ENCODE measurements at regions not wholly inside any gene's neighbourhood (a gene's known extent, or its start where the extent isn't known, plus 50 kb on each side); places are given as distances from the start of the nearest gene placed in this dataset.

GRCh38 chr2:188181067-188181838, 110.4 kb upstream of the GULP1 start:
- no peaks in the 10 kb centered on the region for H3K36me3 ChIP-seq

GRCh38 chr2:188181884-188182283, 109.8 kb upstream of the GULP1 start:
- no peak for DNase-seq
- no peak for TF ChIP-seq CTCF (IDR thresholded peaks at IDR 0.05)
- no peak for ATAC-seq
- no peaks in the 10 kb centered on the region for H3K4me1 ChIP-seq
- H3K9me3 ChIP-seq, result no peaks in the 10 kb centered on the region
- H3K36me3 ChIP-seq, result no peaks in the 10 kb centered on the region
- intact Hi-C loops (cut with DNase I), result no loop called here
- H3K27me3 ChIP-seq, result no peaks in the 10 kb centered on the region
- H3K27ac ChIP-seq, result no peak overlapping the region
- H3K4me3 ChIP-seq, result no peak overlapping the region

More at GRCh38 chr2:188181067-188181838, 110.4 kb upstream of the GULP1 start:
- Histone ChIP-seq H3K4me1 (no peaks in the 10 kb centered on the region), H3K27me3 (no peaks in the 10 kb centered on the region), H3K27ac (no peak overlapping the region), H3K9me3 (no peaks in the 10 kb centered on the region), H3K4me3 (no peak overlapping the region)
- ATAC-seq (no peak), DNase-seq (no peak)
- intact Hi-C loops (cut with DNase I), result no loop called here
- TF ChIP-seq CTCF (IDR thresholded peaks at IDR 0.05), result no peak

- H3K9me3 ChIP-seq, result no peaks in the 10 kb centered on the region
- ATAC-seq, result no peak
- intact Hi-C loops (cut with DNase I), result no loop called here
- no peaks in the 10 kb centered on the region for H3K27me3 ChIP-seq
- H3K4me3 ChIP-seq, result no peak overlapping the region
- H3K4me1 ChIP-seq, result no peaks in the 10 kb centered on the region
- H3K36me3 ChIP-seq, result no peaks in the 10 kb centered on the region
- no peak overlapping the region for H3K27ac ChIP-seq
- no peak for TF ChIP-seq CTCF (IDR thresholded peaks at IDR 0.05)
- no peak for DNase-seq
Measured at GRCh38 chr2:188187726-188188125, 103.9 kb upstream of the GULP1 start.

GRCh38 chr2:188189356-188189755, 102.3 kb upstream of the GULP1 start:
- no peaks in the 10 kb centered on the region for H3K4me1 ChIP-seq
- DNase-seq, result no peak
- H3K9me3 ChIP-seq, result no peaks in the 10 kb centered on the region
- no peak for TF ChIP-seq CTCF (IDR thresholded peaks at IDR 0.05)
- intact Hi-C loops (cut with DNase I), result no loop called here
- no peak for ATAC-seq
- no peaks in the 10 kb centered on the region for H3K27me3 ChIP-seq
- H3K4me3 ChIP-seq, result no peak overlapping the region
- H3K36me3 ChIP-seq, result no peaks in the 10 kb centered on the region
- no peak overlapping the region for H3K27ac ChIP-seq

GRCh38 chr2:188193230-188193629, 98.4 kb upstream of the GULP1 start:
- no peak for TF ChIP-seq CTCF (IDR thresholded peaks at IDR 0.05)
- ATAC-seq (no peak), DNase-seq (no peak)
- Histone ChIP-seq H3K9me3 (no peaks in the 10 kb centered on the region), H3K4me1 (peaks cover 7% of the 10 kb centered on the region), H3K36me3 (no peaks in the 10 kb centered on the region), H3K27me3 (no peaks in the 10 kb centered on the region), H3K4me3 (no peak overlapping the region), H3K27ac (no peak overlapping the region)
- intact Hi-C loops (cut with DNase I), result no loop called here
